ENCODE measurements at regions not wholly inside any gene's neighbourhood (a gene's known extent, or its start where the extent isn't known, plus 50 kb on each side); places are given as distances from the start of the nearest gene placed in this dataset.

DNA sequence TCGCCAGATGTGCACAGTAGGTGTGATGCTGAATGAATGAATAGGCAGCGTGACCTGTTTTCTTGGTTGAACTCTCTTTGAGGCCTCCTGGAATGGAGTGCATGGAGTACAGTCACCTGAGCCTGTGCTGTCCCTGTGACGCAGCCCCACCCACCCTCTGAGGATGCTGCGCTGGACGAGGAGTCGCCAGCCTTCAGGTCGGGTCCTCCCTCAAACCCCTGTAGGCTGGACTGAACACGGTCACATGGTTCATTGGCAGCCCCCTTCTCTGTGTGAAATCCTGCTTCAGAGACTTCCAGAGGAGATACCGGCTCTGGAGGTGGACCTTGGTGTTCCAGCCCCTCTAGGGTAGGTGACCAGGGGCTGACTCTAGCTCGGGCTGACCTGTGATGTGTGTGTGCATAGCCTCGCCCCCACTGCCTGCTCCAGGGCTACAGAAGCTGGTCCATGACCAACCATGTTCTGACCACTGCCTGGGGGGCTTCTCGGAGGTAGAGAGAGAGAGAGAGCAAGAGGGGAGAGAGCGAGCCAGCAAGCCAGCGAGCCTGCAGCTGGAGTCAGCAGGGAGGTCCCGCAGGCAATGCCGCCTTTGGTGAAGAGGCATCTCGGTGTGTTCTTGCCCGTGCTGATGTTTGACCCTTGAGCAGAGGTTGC, 158.0 kb upstream of the RTL1 start:
- no peak overlapping the region for H3K4me3 ChIP-seq (replicated peaks; ENCODE audit: low read depth, low read length)
- DNase-seq (ENCODE audit: extremely low read depth, low read depth), result no peak
- TF ChIP-seq, protein P1, sequence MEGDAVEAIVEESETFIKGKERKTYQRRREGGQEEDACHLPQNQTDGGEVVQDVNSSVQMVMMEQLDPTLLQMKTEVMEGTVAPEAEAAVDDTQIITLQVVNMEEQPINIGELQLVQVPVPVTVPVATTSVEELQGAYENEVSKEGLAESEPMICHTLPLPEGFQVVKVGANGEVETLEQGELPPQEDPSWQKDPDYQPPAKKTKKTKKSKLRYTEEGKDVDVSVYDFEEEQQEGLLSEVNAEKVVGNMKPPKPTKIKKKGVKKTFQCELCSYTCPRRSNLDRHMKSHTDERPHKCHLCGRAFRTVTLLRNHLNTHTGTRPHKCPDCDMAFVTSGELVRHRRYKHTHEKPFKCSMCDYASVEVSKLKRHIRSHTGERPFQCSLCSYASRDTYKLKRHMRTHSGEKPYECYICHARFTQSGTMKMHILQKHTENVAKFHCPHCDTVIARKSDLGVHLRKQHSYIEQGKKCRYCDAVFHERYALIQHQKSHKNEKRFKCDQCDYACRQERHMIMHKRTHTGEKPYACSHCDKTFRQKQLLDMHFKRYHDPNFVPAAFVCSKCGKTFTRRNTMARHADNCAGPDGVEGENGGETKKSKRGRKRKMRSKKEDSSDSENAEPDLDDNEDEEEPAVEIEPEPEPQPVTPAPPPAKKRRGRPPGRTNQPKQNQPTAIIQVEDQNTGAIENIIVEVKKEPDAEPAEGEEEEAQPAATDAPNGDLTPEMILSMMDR (IDR thresholded peaks at IDR 0.05; ENCODE audit: low read depth, low read length, missing control alignments), result no peak

DNA sequence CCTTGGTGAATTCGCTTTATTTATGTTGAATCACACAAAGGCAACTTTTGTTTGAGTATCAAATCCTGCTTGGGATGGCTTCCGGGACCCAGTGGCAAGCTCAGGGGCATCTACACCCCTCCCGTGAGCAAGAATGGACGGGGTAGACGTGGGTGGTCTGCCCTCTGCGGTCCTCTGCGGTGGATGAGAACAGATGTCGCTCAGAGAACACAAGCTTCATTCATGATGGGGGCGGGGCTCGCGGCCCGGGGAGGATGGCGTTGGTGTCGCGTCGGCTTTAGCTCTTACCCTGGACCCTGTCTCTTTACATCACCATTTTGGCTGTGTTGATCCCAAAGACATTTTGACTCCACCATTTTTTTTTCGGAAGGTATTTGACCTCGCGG, 158.5 kb upstream of the RTL1 start:
- TF ChIP-seq, protein P1 (IDR thresholded peaks at IDR 0.05; ENCODE audit: low read depth, low read length, missing control alignments), result no peak

DNA sequence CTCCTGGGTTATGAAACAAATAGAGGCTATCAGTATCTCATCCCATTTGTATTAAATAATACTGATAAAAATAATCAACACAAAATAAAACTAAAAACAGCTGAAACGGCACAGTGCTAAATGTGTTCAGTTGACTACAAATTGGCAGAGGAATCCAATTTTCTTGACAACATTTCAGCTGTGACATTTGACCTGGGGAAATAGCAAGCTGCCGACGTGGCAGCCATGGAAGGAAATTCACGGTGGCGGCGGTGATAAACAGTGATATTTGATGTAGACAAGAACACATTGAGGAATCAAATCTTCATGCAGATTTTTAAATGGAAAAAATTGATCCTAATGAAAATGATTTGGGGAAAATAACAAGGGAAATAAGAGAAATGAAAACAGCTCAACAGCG, 159.1 kb upstream of the RTL1 start:
- TF ChIP-seq, protein P1 (IDR thresholded peaks at IDR 0.05; ENCODE audit: low read depth, low read length, missing control alignments), result no peak
- no peak for DNase-seq (ENCODE audit: extremely low read depth, low read depth)

More for the DNA sequence above, 158.5 kb upstream of the RTL1 start:
- no peak overlapping the region for H3K4me3 ChIP-seq (replicated peaks; ENCODE audit: low read depth, low read length)
- no peak for DNase-seq (ENCODE audit: extremely low read depth, low read depth)

DNA sequence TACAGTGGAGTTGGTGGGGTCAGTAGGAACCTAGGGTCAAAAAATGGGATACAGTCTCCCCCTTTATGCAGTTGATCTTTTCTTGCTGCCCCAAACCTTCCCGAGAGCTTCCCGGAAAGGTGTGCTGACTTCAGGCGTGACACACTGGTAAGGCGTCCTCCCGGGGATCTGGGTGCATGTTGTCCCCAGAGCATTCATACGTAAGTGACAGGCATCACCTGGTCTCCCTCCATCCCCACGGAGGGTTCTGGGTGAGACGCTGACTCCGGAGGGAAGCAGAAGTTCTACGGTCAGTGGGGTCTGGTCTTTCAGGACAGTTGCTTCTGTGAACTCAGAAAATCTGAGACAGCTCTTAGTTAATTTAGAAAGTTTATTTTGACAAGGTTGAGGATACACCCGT, 159.6 kb upstream of the RTL1 start:
- DNase-seq (ENCODE audit: extremely low read depth, low read depth), result no peak
- TF ChIP-seq, protein P1 (IDR thresholded peaks at IDR 0.05; ENCODE audit: low read depth, low read length, missing control alignments), result no peak
- H3K4me3 ChIP-seq (replicated peaks; ENCODE audit: low read depth, low read length), result no peak overlapping the region

More for the DNA sequence above, 159.1 kb upstream of the RTL1 start:
- no peak overlapping the region for H3K4me3 ChIP-seq (replicated peaks; ENCODE audit: low read depth, low read length)

DNA sequence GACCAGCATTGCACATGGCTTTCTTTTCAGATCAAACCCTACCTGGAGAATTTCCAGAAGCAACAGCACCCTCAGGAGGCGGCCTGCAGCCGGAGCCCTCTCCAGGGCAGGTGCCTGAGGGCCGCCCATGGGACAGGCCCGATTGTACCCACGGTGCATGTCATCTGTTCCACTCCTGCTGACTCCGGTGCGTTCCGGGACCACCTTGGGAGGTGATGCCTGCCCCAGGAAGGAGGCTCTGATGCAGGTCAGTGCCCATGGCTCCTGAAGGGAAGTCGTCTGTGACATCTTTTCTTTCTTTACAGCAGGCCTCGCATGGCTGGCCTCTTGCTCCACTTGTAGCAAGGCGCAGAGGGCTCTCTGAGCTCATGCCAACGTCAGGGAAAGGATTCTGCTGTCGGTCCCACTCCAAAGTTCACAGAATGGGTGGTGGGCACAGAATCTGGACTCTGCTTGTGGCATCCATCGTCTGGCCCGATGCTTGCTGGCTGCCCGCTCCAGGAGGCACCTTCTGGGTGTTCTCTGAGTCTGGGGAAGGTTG, 160.7 kb upstream of the RTL1 start:
- no peak for DNase-seq (ENCODE audit: extremely low read depth, low read depth)
- no peak overlapping the region for H3K4me3 ChIP-seq (replicated peaks; ENCODE audit: low read depth, low read length)
- TF ChIP-seq, protein P1 (IDR thresholded peaks at IDR 0.05; ENCODE audit: low read depth, low read length, missing control alignments), result no peak

DNA sequence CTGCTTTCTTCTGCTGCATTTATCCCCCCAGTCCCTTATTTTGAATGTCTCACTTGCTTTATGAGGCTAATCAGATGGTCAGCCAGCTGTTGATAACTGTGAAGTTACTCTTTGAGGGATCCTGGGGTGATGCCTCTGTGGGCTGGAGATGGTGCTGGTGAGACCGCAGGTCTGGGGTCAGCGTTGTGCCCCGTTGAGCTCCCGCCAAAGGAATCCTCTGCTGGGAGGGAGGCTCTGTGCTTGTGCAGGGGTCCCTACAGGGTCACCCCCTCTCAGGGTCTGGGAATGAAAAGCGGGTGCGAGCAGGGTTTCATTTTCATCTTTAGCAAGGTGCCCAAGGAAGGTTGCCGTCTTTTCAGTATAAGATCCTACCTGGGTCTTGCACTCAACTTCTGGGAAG, 161.2 kb upstream of the RTL1 start:
- no peak overlapping the region for H3K4me3 ChIP-seq (replicated peaks; ENCODE audit: low read depth, low read length)
- no peak for DNase-seq (ENCODE audit: extremely low read depth, low read depth)
- TF ChIP-seq, protein P1 (IDR thresholded peaks at IDR 0.05; ENCODE audit: low read depth, low read length, missing control alignments), result no peak

GRCh38 chr14:101065246-101065645, 161.7 kb upstream of the RTL1 start:
- TF ChIP-seq, protein P1 (IDR thresholded peaks at IDR 0.05; ENCODE audit: low read depth, low read length, missing control alignments), result no peak
- DNase-seq (ENCODE audit: extremely low read depth, low read depth), result no peak
- no peak overlapping the region for H3K4me3 ChIP-seq (replicated peaks; ENCODE audit: low read depth, low read length)

All from HFF-Myc (cell line).